Activated CD4-positive, alpha-beta T cell treated with anti-CD3 and anti-CD28 coated beads for 36 hours (primary cell): ENCODE measurements at regions not wholly inside any gene's neighbourhood (a gene's known extent, or its start where the extent isn't known, plus 50 kb on each side); places are given as distances from the start of the nearest gene placed in this dataset.

Experiments used
- ATAC-seq: fragments of 200-7000 bp; cut with Tn5 transposase; one replicate; pipeline ENCODE4 v1.10.0; 2021; ENCODE audit warnings: mild to moderate bottlenecking, moderate library complexity
- CTCF ChIA-PET: fragments of 350-600 bp; sonication (Branson Sonifier 250); formaldehyde crosslinking; loops from one replicate; lab custom pipeline; 2021; ENCODE audit warnings: antibody characterized with exemption; lab: Charles Lee
- POLR2A ChIA-PET: fragments of 350-600 bp; sonication (Branson Sonifier 250); formaldehyde crosslinking; loops from one replicate; lab custom pipeline; 2021; ENCODE audit warnings: antibody characterized with exemption, inconsistent platforms; lab: Charles Lee
- DNase-seq: peaks from one replicate; pipeline ENCODE4 v3.0.0-alpha.2; 2020
- H3K27ac Mint-ChIP-seq: one replicate; pipeline ENCODE4 v1.8.0; 2021; ENCODE audit warnings: mixed read lengths
- H3K27me3 Mint-ChIP-seq: one replicate; pipeline ENCODE4 v1.8.0; 2021; ENCODE audit warnings: mixed read lengths
- H3K36me3 Mint-ChIP-seq: one replicate; pipeline ENCODE4 v1.8.0; 2021; ENCODE audit warnings: low read depth, mixed read lengths
- H3K4me1 Mint-ChIP-seq: one replicate; pipeline ENCODE4 v1.8.0; 2021; ENCODE audit warnings: mixed read lengths
- H3K4me3 Mint-ChIP-seq: one replicate; pipeline ENCODE4 v1.8.0; 2021; ENCODE audit warnings: mild to moderate bottlenecking, moderate library complexity, mixed read lengths
- H3K9me3 Mint-ChIP-seq: one replicate; pipeline ENCODE4 v1.8.0; 2021; ENCODE audit warnings: low read depth, mixed read lengths
- intact Hi-C, 2 experiments: fragments of 100-400 bp; cut with DNase I in 1 of 2; cut with micrococcal nuclease in 1 of 2; formaldehyde crosslinking; loops; one replicate each; pipeline versions ENCODE4 v1.14.2 to v1.15.1; 2022 to 2024; cut with DNase I, micrococcal nuclease

GRCh38 chr20:18971574-18971973 is 158.0 kb downstream of the SCP2D1 start:
- DNase-seq: no peak
- Mint-ChIP-seq H3K27ac (no peak overlapping the region), H3K27me3 (no peaks in the 10 kb centered on the region), H3K36me3 (no peaks in the 10 kb centered on the region), H3K4me1 (no peaks in the 10 kb centered on the region), H3K9me3 (no peaks in the 10 kb centered on the region), H3K4me3 (no peak overlapping the region)
- intact Hi-C loops: no loop called here
- CTCF ChIA-PET: no interaction called here
- POLR2A ChIA-PET: no interaction called here
- no peak for ATAC-seq

GRCh38 chr20:18972251-18972876 is 158.8 kb downstream of the SCP2D1 start:
- Mint-ChIP-seq H3K36me3 (no peaks in the 10 kb centered on the region), H3K9me3 (no peaks in the 10 kb centered on the region), H3K4me3 (no peak overlapping the region), H3K4me1 (no peaks in the 10 kb centered on the region), H3K27me3 (peaks cover 1% of the 10 kb centered on the region), H3K27ac (no peak overlapping the region)
- POLR2A ChIA-PET: no interaction called here
- CTCF ChIA-PET: no interaction called here
- no peak for ATAC-seq
- DNase-seq: no peak
- intact Hi-C loops: no loop called here

GRCh38 chr20:18973529-18974173 is 160.1 kb downstream of the SCP2D1 start:
- H3K27me3 Mint-ChIP-seq: peaks cover 5% of the 10 kb centered on the region
- no peaks in the 10 kb centered on the region for H3K36me3 Mint-ChIP-seq
- DNase-seq: no peak
- ATAC-seq: no peak
- ChIA-PET POLR2A (interaction anchor here (0.6 kb wide), 1 partner anchor 156 kb away, joined by 3 read pairs; no protein-coding TSS in a partner anchor), CTCF (interaction anchor here (0.7 kb wide), 1 partner anchor 40 kb away, joined by 4 read pairs; no protein-coding TSS in a partner anchor)
- H3K9me3 Mint-ChIP-seq: no peaks in the 10 kb centered on the region
- intact Hi-C loops: no loop called here
- H3K27ac Mint-ChIP-seq: no peak overlapping the region
- no peak overlapping the region for H3K4me3 Mint-ChIP-seq
- H3K4me1 Mint-ChIP-seq: no peaks in the 10 kb centered on the region

GRCh38 chr20:18974660-18975059 is 161.1 kb downstream of the SCP2D1 start:
- Mint-ChIP-seq H3K4me1 (no peaks in the 10 kb centered on the region), H3K27me3 (peaks cover 9% of the 10 kb centered on the region), H3K27ac (no peak overlapping the region), H3K36me3 (no peaks in the 10 kb centered on the region), H3K9me3 (no peaks in the 10 kb centered on the region), H3K4me3 (no peak overlapping the region)
- DNase-seq (no peak), ATAC-seq (no peak)
- intact Hi-C loops: no loop called here
- ChIA-PET POLR2A (no interaction called here), CTCF (no interaction called here)

GRCh38 chr20:18977441-18977840 is 163.9 kb downstream of the SCP2D1 start:
- Mint-ChIP-seq H3K27ac (no peak overlapping the region), H3K9me3 (no peaks in the 10 kb centered on the region), H3K36me3 (no peaks in the 10 kb centered on the region), H3K4me3 (no peak overlapping the region), H3K27me3 (peaks cover 12% of the 10 kb centered on the region), H3K4me1 (no peaks in the 10 kb centered on the region)
- intact Hi-C loops: no loop called here
- POLR2A ChIA-PET: no interaction called here
- CTCF ChIA-PET: no interaction called here
- DNase-seq (no peak), ATAC-seq (no peak)

GRCh38 chr20:18978311-18978710 is 164.7 kb downstream of the SCP2D1 start:
- ATAC-seq (no peak), DNase-seq (no peak)
- H3K4me3 Mint-ChIP-seq: no peak overlapping the region
- no peaks in the 10 kb centered on the region for H3K36me3 Mint-ChIP-seq
- peaks cover 12% of the 10 kb centered on the region for H3K27me3 Mint-ChIP-seq
- CTCF ChIA-PET: no interaction called here
- H3K9me3 Mint-ChIP-seq: no peaks in the 10 kb centered on the region
- H3K27ac Mint-ChIP-seq: no peak overlapping the region
- intact Hi-C loops: no loop called here
- POLR2A ChIA-PET: no interaction called here
- H3K4me1 Mint-ChIP-seq: no peaks in the 10 kb centered on the region

- CTCF ChIA-PET: no interaction called here
- Mint-ChIP-seq H3K9me3 (no peaks in the 10 kb centered on the region), H3K4me3 (no peak overlapping the region), H3K36me3 (no peaks in the 10 kb centered on the region), H3K27me3 (peaks cover 12% of the 10 kb centered on the region), H3K4me1 (no peaks in the 10 kb centered on the region), H3K27ac (no peak overlapping the region)
- ATAC-seq (no peak), DNase-seq (no peak)
- intact Hi-C loops: no loop called here
- POLR2A ChIA-PET: no interaction called here
Observed at GRCh38 chr20:18979132-18979531, 165.5 kb downstream of the SCP2D1 start.

- ChIA-PET CTCF (no interaction called here), POLR2A (no interaction called here)
- H3K9me3 Mint-ChIP-seq: no peaks in the 10 kb centered on the region
- H3K4me1 Mint-ChIP-seq: no peaks in the 10 kb centered on the region
- no peak for ATAC-seq
- no peak overlapping the region for H3K27ac Mint-ChIP-seq
- no peaks in the 10 kb centered on the region for H3K36me3 Mint-ChIP-seq
- peaks cover 12% of the 10 kb centered on the region for H3K27me3 Mint-ChIP-seq
- intact Hi-C loops: no loop called here
- no peak overlapping the region for H3K4me3 Mint-ChIP-seq
- no peak for DNase-seq
Observed at GRCh38 chr20:18981962-18982539, 168.5 kb downstream of the SCP2D1 start.

GRCh38 chr20:18983796-18984195 is 170.2 kb downstream of the SCP2D1 start:
- Mint-ChIP-seq H3K36me3 (no peaks in the 10 kb centered on the region), H3K27ac (no peak overlapping the region), H3K27me3 (peaks cover 6% of the 10 kb centered on the region), H3K4me1 (no peaks in the 10 kb centered on the region), H3K9me3 (no peaks in the 10 kb centered on the region), H3K4me3 (no peak overlapping the region)
- ChIA-PET CTCF (no interaction called here), POLR2A (no interaction called here)
- DNase-seq (no peak), ATAC-seq (no peak)
- intact Hi-C loops: no loop called here

GRCh38 chr20:18984238-18985200 is 170.9 kb downstream of the SCP2D1 start:
- intact Hi-C loops: no loop called here
- Mint-ChIP-seq H3K27me3 (peaks cover 4% of the 10 kb centered on the region), H3K36me3 (no peaks in the 10 kb centered on the region), H3K27ac (no peak overlapping the region), H3K4me3 (no peak overlapping the region), H3K9me3 (no peaks in the 10 kb centered on the region), H3K4me1 (no peaks in the 10 kb centered on the region)
- no peak for ATAC-seq
- DNase-seq: no peak
- POLR2A ChIA-PET: no interaction called here
- CTCF ChIA-PET: no interaction called here

- no peaks in the 10 kb centered on the region for H3K4me1 Mint-ChIP-seq
- no peak overlapping the region for H3K27ac Mint-ChIP-seq
- ChIA-PET CTCF (no interaction called here), POLR2A (no interaction called here)
- intact Hi-C loops: no loop called here
- H3K9me3 Mint-ChIP-seq: no peaks in the 10 kb centered on the region
- peak; percentile 20 for DNase-seq
- H3K27me3 Mint-ChIP-seq: no peaks in the 10 kb centered on the region
- H3K36me3 Mint-ChIP-seq: no peaks in the 10 kb centered on the region
- H3K4me3 Mint-ChIP-seq: no peak overlapping the region
- peak; percentile 53 for ATAC-seq
Observed at GRCh38 chr20:18985551-18985950, 172.0 kb downstream of the SCP2D1 start.
